ENCODE measurements at regions not wholly inside any gene's neighbourhood (a gene's known extent, or its start where the extent isn't known, plus 50 kb on each side); places are given as distances from the start of the nearest gene placed in this dataset.

DNA sequence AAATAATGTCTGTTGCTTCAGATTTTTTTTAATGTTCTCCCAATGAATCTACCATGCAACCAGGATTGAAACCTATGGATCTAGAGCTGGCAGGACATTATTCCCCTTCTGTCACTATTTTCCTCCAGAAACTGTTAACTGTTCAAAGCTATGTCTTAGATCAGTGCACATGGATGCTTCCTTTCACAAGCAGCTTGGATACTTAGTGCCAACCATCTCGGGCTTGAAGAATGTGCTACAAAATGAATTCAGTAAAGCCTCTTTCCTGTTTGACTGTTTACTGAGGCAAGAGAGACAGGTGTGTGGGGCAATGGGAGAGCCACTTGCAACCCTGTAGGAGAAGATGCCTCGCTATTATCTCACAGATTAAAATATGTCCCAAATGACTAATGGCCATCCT is 774.8 kb downstream of the KCTD16 start:
- Histone ChIP-seq H3K36me3 (no peaks in the 10 kb centered on the region), H3K27me3 (no peaks in the 10 kb centered on the region), H3K27ac (no peak overlapping the region), H3K4me1 (no peaks in the 10 kb centered on the region), H3K9me3 (no peaks in the 10 kb centered on the region), H3K4me3 (no peak overlapping the region)
- TF ChIP-seq, protein P1, sequence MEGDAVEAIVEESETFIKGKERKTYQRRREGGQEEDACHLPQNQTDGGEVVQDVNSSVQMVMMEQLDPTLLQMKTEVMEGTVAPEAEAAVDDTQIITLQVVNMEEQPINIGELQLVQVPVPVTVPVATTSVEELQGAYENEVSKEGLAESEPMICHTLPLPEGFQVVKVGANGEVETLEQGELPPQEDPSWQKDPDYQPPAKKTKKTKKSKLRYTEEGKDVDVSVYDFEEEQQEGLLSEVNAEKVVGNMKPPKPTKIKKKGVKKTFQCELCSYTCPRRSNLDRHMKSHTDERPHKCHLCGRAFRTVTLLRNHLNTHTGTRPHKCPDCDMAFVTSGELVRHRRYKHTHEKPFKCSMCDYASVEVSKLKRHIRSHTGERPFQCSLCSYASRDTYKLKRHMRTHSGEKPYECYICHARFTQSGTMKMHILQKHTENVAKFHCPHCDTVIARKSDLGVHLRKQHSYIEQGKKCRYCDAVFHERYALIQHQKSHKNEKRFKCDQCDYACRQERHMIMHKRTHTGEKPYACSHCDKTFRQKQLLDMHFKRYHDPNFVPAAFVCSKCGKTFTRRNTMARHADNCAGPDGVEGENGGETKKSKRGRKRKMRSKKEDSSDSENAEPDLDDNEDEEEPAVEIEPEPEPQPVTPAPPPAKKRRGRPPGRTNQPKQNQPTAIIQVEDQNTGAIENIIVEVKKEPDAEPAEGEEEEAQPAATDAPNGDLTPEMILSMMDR (IDR thresholded peaks at IDR 0.05): no peak
- no peak for DNase-seq (ENCODE audit: low spot score)

DNA sequence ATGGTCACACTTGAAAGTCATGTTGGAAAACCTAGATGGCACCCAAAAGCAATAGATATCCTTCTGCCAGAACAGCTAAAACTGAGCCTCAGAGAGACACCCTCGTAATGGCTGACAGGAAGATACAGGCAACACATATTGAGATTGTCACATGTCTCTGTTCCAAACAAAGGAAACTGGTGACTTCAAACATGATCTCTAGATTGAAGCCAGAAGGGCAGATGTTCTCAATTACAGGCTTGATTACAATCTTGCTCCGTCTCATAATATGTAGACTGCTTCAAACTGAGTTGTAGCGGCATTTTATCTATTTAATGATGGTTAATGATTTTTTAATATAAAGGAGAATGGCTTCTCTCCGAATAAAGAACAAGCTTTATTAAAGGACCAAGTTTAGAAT is 774.3 kb downstream of the KCTD16 start:
- Histone ChIP-seq H3K36me3 (no peaks in the 10 kb centered on the region), H3K27ac (no peak overlapping the region), H3K27me3 (no peaks in the 10 kb centered on the region), H3K4me3 (no peak overlapping the region), H3K9me3 (no peaks in the 10 kb centered on the region), H3K4me1 (no peaks in the 10 kb centered on the region)
- no peak for DNase-seq (ENCODE audit: low spot score)
- TF ChIP-seq, protein P1 (IDR thresholded peaks at IDR 0.05): no peak

DNA sequence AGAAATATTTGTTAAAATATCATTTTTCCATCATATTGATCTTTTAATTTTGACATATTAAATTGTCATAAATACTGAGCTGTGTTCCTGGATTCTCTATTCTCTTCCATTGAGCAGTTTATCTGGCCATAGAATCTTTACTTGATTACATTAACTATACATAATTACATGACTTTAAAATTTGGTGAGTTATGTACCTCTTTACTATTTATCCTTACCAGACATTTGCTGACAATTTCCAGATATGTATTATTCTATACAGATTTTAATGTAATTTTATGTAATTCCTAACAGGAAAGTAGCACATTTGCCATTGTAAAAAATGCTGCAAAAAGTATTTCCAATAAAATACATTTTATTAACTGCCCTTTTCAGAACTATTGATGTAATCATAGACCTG is 770.3 kb downstream of the KCTD16 start:
- DNase-seq (ENCODE audit: low spot score): no peak
- TF ChIP-seq, protein P1 (IDR thresholded peaks at IDR 0.05): no peak
- Histone ChIP-seq H3K9me3 (no peaks in the 10 kb centered on the region), H3K4me3 (no peak overlapping the region), H3K36me3 (no peaks in the 10 kb centered on the region), H3K4me1 (no peaks in the 10 kb centered on the region), H3K27me3 (no peaks in the 10 kb centered on the region), H3K27ac (no peak overlapping the region)

DNA sequence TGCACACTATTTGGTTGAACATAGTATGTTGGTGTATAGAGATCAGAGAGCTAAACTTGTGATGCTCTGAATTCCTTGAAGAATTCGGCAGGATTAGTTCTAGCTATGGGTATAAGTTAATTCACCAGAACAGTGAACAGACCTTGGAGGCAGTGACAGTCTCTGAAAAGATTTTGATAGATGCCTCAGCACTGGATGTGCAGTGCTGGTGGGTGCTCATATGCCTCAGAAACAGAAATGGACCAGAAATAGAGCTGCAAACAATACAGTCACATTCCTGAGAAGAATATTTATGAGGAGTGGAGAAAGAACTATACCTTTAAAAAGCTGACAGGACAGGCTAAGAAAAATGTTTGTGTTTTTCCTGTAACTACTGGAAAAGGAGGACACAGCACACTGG is 747.7 kb downstream of the KCTD16 start:
- H3K27ac ChIP-seq: no peak overlapping the region
- H3K27me3 ChIP-seq: no peaks in the 10 kb centered on the region
- DNase-seq (ENCODE audit: low spot score): no peak
- no peaks in the 10 kb centered on the region for H3K36me3 ChIP-seq
- TF ChIP-seq, protein P1 (IDR thresholded peaks at IDR 0.05): no peak
- no peak overlapping the region for H3K4me3 ChIP-seq
- no peaks in the 10 kb centered on the region for H3K4me1 ChIP-seq
- H3K9me3 ChIP-seq: no peaks in the 10 kb centered on the region

DNA sequence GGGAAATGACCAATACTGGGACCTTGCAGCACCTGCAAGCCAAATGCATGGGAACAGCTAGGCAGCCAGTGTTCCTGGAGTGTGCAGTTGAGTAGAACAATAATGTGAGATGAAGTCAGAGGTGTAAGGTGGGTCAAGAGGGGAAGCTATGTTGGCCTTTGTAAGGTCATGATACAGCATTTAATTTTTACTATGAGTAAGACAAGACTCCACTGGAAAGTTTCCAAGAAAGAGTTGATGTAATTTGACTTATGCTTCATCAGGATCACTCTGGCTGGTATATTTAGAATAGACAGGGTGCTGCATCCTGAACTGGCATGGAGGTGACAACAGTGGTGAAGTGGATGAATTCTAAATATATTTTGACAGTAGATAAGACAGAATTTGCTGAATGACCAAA is 744.8 kb downstream of the KCTD16 start:
- H3K4me1 ChIP-seq: no peaks in the 10 kb centered on the region
- no peaks in the 10 kb centered on the region for H3K36me3 ChIP-seq
- H3K27ac ChIP-seq: no peak overlapping the region
- H3K27me3 ChIP-seq: no peaks in the 10 kb centered on the region
- TF ChIP-seq, protein P1 (IDR thresholded peaks at IDR 0.05): no peak
- H3K9me3 ChIP-seq: no peaks in the 10 kb centered on the region
- H3K4me3 ChIP-seq: no peak overlapping the region
- no peak for DNase-seq (ENCODE audit: low spot score)

DNA sequence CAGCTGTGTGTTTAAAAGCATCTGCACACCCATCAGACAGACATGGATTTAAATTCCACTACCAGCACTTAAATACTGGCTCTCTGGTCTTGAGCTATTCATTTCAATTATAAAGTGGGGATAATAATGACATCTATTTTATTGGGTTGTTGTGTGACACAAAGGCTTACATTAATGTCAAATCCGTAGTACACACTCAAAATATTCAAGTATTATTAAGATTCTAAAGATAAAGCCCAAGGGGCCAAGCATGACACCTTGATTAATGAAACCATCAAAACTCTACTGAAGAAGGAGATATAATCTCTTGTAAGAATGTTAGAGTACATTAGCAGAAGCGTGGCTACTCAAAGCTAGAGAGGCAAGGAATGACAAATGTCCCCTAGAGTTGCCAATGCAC is 743.0 kb downstream of the KCTD16 start:
- Histone ChIP-seq H3K27ac (no peak overlapping the region), H3K27me3 (no peaks in the 10 kb centered on the region), H3K36me3 (no peaks in the 10 kb centered on the region), H3K9me3 (no peaks in the 10 kb centered on the region), H3K4me3 (no peak overlapping the region), H3K4me1 (no peaks in the 10 kb centered on the region)
- TF ChIP-seq, protein P1 (IDR thresholded peaks at IDR 0.05): no peak
- no peak for DNase-seq (ENCODE audit: low spot score)

Measured in right atrium auricular region (tissue), 2 donors.